ENCODE measurements at regions not wholly inside any gene's neighbourhood (a gene's known extent, or its start where the extent isn't known, plus 50 kb on each side); places are given as distances from the start of the nearest gene placed in this dataset.

GRCh38 chr6:8819446-8819845, 384.1 kb upstream of the SLC35B3 start:
- H2AK5ac ChIP-seq (ENCODE audit: insufficient read length, low read length), result no peak overlapping the region
- H3K27ac ChIP-seq (ENCODE audit: insufficient read length, low read depth, low read length), result no peak overlapping the region
- no peak overlapping the region for H2AFZ ChIP-seq (ENCODE audit: low read length)
- no peaks in the 10 kb centered on the region for H3K79me1 ChIP-seq (ENCODE audit: insufficient read depth, low read depth, low read length, poor library complexity, severe bottlenecking)
- H2BK15ac ChIP-seq (ENCODE audit: low read depth, low read length), result no peak overlapping the region
- no peak overlapping the region for H2BK120ac ChIP-seq (ENCODE audit: low read depth, low read length, poor library complexity, severe bottlenecking)
- H3K56ac ChIP-seq (ENCODE audit: insufficient read length, low read depth, low read length), result no peak overlapping the region
- no peak overlapping the region for H2BK20ac ChIP-seq (ENCODE audit: low read depth, low read length, poor library complexity, severe bottlenecking)
- H3K18ac ChIP-seq (ENCODE audit: insufficient read length, low read depth, low read length), result no peak overlapping the region
- H2BK12ac ChIP-seq (ENCODE audit: insufficient read length, low read depth, low read length), result no peak overlapping the region
- H3K79me2 ChIP-seq (ENCODE audit: insufficient read depth, low read length), result no peaks in the 10 kb centered on the region
- no peak overlapping the region for H4K8ac ChIP-seq (replicated peaks; ENCODE audit: insufficient read length, low read depth, low read length)
- no peaks in the 10 kb centered on the region for H3K9me3 Mint-ChIP-seq
- H3K27ac Mint-ChIP-seq, result no peak overlapping the region
- TF ChIP-seq, protein P1, sequence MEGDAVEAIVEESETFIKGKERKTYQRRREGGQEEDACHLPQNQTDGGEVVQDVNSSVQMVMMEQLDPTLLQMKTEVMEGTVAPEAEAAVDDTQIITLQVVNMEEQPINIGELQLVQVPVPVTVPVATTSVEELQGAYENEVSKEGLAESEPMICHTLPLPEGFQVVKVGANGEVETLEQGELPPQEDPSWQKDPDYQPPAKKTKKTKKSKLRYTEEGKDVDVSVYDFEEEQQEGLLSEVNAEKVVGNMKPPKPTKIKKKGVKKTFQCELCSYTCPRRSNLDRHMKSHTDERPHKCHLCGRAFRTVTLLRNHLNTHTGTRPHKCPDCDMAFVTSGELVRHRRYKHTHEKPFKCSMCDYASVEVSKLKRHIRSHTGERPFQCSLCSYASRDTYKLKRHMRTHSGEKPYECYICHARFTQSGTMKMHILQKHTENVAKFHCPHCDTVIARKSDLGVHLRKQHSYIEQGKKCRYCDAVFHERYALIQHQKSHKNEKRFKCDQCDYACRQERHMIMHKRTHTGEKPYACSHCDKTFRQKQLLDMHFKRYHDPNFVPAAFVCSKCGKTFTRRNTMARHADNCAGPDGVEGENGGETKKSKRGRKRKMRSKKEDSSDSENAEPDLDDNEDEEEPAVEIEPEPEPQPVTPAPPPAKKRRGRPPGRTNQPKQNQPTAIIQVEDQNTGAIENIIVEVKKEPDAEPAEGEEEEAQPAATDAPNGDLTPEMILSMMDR (conservative IDR thresholded peaks at IDR 0.05), result no peak
- no peaks in the 10 kb centered on the region for H3K4me1 ChIP-seq (ENCODE audit: insufficient read depth, low read length)
- H3K4ac ChIP-seq (ENCODE audit: low read depth, low read length), result no peak overlapping the region
- no peaks in the 10 kb centered on the region; the same call in 1 of the 2 replicates for H3K27me3 ChIP-seq (ENCODE audit: insufficient read depth, low read length)
- no peaks in the 10 kb centered on the region for H3K9me3 ChIP-seq (ENCODE audit: control insufficient read depth, low read depth, low read length)
- H4K20me1 ChIP-seq (ENCODE audit: control insufficient read depth, insufficient read depth, insufficient read length), result no peaks in the 10 kb centered on the region
- DNase-seq, result no peak
- H3K23ac ChIP-seq (ENCODE audit: insufficient read length, low read depth, low read length), result no peak overlapping the region
- no peak overlapping the region for H2BK5ac ChIP-seq (ENCODE audit: insufficient read length, low read length)
- no CpG with 5 or more reads among the region's 5 CpGs for WGBS (ENCODE audit: extremely low coverage, insufficient read length, low lambda C conversion rate)
- H3K27me3 Mint-ChIP-seq (ENCODE audit: low read depth), result no peaks in the 10 kb centered on the region
- no peaks in the 10 kb centered on the region for H3K23me2 ChIP-seq (ENCODE audit: insufficient read length, low read depth, low read length, poor library complexity, severe bottlenecking)
- H3T11ph ChIP-seq (ENCODE audit: low read length), result no peak overlapping the region
- no peak overlapping the region for H3K4me2 ChIP-seq (ENCODE audit: insufficient read depth, insufficient read length, low read length)
- no peak overlapping the region for H3K14ac ChIP-seq (ENCODE audit: insufficient read depth, low read length)
- H3K4me3 Mint-ChIP-seq, result no peak overlapping the region
- H3K9ac ChIP-seq (ENCODE audit: extremely low read depth, insufficient read length, low read length), result no peak overlapping the region
- H4K5ac ChIP-seq (ENCODE audit: insufficient read length, low read depth, low read length), result no peak overlapping the region
- no peaks in the 10 kb centered on the region for H3K36me3 Mint-ChIP-seq (ENCODE audit: insufficient read depth in 1 of 3, low read depth in 3 of 3)
- no peak overlapping the region for H4K91ac ChIP-seq (ENCODE audit: insufficient read length, low read depth, low read length)
- H3K4me1 Mint-ChIP-seq, result no peaks in the 10 kb centered on the region

All from H9 (cell line).